ENCODE measurements at regions not wholly inside any gene's neighbourhood (a gene's known extent, or its start where the extent isn't known, plus 50 kb on each side); places are given as distances from the start of the nearest gene placed in this dataset.

- Histone ChIP-seq H2AFZ (ENCODE audit: low read depth, low read length) (no peak overlapping the region), H3K79me2 (replicated peaks; ENCODE audit: insufficient read depth, low read length) (no peaks in the 10 kb centered on the region), H3K27ac (ENCODE audit: low read length) (no peak overlapping the region), H3K9ac (ENCODE audit: low read length) (no peak overlapping the region), H3K4me3 (ENCODE audit: low read length) (no peak overlapping the region), H3K36me3 (ENCODE audit: insufficient read depth, low read length) (no peaks in the 10 kb centered on the region), H4K20me1 (ENCODE audit: insufficient read depth) (no peaks in the 10 kb centered on the region), H3F3A (ENCODE audit: insufficient read depth, low read length, poor library complexity, severe bottlenecking) (no peaks in the 10 kb centered on the region), H3K27me3 (ENCODE audit: insufficient read depth, low read depth, low read length) (no peaks in the 10 kb centered on the region), H3K9me2 (ENCODE audit: insufficient read depth, low read length) (no peaks in the 10 kb centered on the region), H3K4me2 (ENCODE audit: low read length) (no peak overlapping the region), H3K9me3 (ENCODE audit: low read length) (no peaks in the 10 kb centered on the region)
- TF ChIP-seq EP300 (conservative IDR thresholded peaks at IDR 0.05; ENCODE audit: poor library complexity, severe bottlenecking), result peak; percentile 93
- peak; percentile 91 for TF ChIP-seq REST (IDR thresholded peaks at IDR 0.05; ENCODE audit: borderline replicate concordance)
- TF ChIP-seq MXI1 (conservative IDR thresholded peaks at IDR 0.05; ENCODE audit: poor library complexity, severe bottlenecking), result no peak
- peak; percentile 15 for TF ChIP-seq RAD21 (conservative IDR thresholded peaks at IDR 0.05)
- no peak for TF ChIP-seq TAF1 (IDR thresholded peaks at IDR 0.05; ENCODE audit: low read depth)
- no peak for TF ChIP-seq SMC3 (conservative IDR thresholded peaks at IDR 0.05; ENCODE audit: poor library complexity)
- TF ChIP-seq CTCF (IDR thresholded peaks at IDR 0.05; ENCODE audit: poor library complexity, severe bottlenecking), result peak; percentile 38
- TF ChIP-seq EZH2 (IDR thresholded peaks at IDR 0.05; ENCODE audit: borderline replicate concordance, insufficient read depth, low read length, poor library complexity, severe bottlenecking), result no peak
- peak; percentile 83 for TF ChIP-seq POLR2AphosphoS5 (IDR thresholded peaks at IDR 0.05)
These were observed 261.3 kb upstream of the PCDH15 start for GRCh38 chr10:55062349-55062748.

- H3K27ac ChIP-seq (ENCODE audit: low read length), result no peak overlapping the region
- no peaks in the 10 kb centered on the region for H3K27me3 ChIP-seq (ENCODE audit: insufficient read depth, low read depth, low read length)
- no peaks in the 10 kb centered on the region for H4K20me1 ChIP-seq (ENCODE audit: insufficient read depth)
- H2AFZ ChIP-seq (ENCODE audit: low read depth, low read length), result no peak overlapping the region
- no peaks in the 10 kb centered on the region for H3K9me3 ChIP-seq (ENCODE audit: low read length)
- no peak overlapping the region for H3K4me3 ChIP-seq (ENCODE audit: low read length)
- no peaks in the 10 kb centered on the region for H3K36me3 ChIP-seq (ENCODE audit: insufficient read depth, low read length)
- no peak overlapping the region for H3K4me2 ChIP-seq (ENCODE audit: low read length)
- TF ChIP-seq EZH2 (IDR thresholded peaks at IDR 0.05; ENCODE audit: borderline replicate concordance, insufficient read depth, low read length, poor library complexity, severe bottlenecking) (no peak), TAF1 (IDR thresholded peaks at IDR 0.05; ENCODE audit: low read depth) (no peak), SMC3 (conservative IDR thresholded peaks at IDR 0.05; ENCODE audit: poor library complexity) (no peak), POLR2AphosphoS5 (IDR thresholded peaks at IDR 0.05) (no peak), EP300 (conservative IDR thresholded peaks at IDR 0.05; ENCODE audit: poor library complexity, severe bottlenecking) (no peak), MXI1 (conservative IDR thresholded peaks at IDR 0.05; ENCODE audit: poor library complexity, severe bottlenecking) (no peak), CTCF (IDR thresholded peaks at IDR 0.05; ENCODE audit: poor library complexity, severe bottlenecking) (no peak), RAD21 (conservative IDR thresholded peaks at IDR 0.05) (no peak), REST (IDR thresholded peaks at IDR 0.05; ENCODE audit: borderline replicate concordance) (no peak)
- no peaks in the 10 kb centered on the region for H3K9me2 ChIP-seq (ENCODE audit: insufficient read depth, low read length)
- no peak overlapping the region for H3K9ac ChIP-seq (ENCODE audit: low read length)
- no peaks in the 10 kb centered on the region for H3F3A ChIP-seq (ENCODE audit: insufficient read depth, low read length, poor library complexity, severe bottlenecking)
- H3K79me2 ChIP-seq (replicated peaks; ENCODE audit: insufficient read depth, low read length), result no peaks in the 10 kb centered on the region
These were observed 257.8 kb upstream of the PCDH15 start for GRCh38 chr10:55058800-55059199.

Measured in neural cell (in vitro differentiated cells).